ENCODE measurements at regions not wholly inside any gene's neighbourhood (a gene's known extent, or its start where the extent isn't known, plus 50 kb on each side); places are given as distances from the start of the nearest gene placed in this dataset.

DNA sequence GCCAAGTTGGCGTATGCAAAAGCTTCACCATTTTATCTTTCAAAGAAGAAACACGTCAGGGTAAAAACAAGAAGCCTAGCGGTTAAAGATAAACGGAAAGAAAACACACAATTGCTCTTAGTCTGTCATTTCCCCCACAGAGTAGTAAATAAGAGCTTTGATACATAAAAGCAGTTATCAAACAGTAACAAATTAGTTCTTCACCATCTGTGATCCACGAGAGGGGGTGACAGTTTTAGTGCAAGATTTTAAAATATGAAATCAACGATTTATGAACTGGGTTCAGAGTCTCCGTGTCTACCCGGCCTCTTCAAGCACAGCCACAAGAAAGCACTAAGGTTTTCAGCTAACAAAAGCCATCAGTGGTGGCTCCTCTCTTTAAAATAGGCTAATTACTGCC lies 703.9 kb upstream of the ID2 start:
- Histone ChIP-seq H3K4me1 (no peaks in the 10 kb centered on the region), H3K4me3 (no peak overlapping the region), H3K9me3 (replicated peaks in 1 of 11) (peaks cover 7 to 19% (median 12%) of the 10 kb centered on the region in 11 experiments), H4K20me1 (no peaks in the 10 kb centered on the region), H3K9ac (no peak overlapping the region), H3K27ac (no peak overlapping the region), H3K36me3 (no peaks in the 10 kb centered on the region), H3K27me3 (no peaks in the 10 kb centered on the region), H3K4me2 (no peak overlapping the region)
- no peak for TF ChIP-seq Cebpa-rat (IDR thresholded peaks at IDR 0.05)

DNA sequence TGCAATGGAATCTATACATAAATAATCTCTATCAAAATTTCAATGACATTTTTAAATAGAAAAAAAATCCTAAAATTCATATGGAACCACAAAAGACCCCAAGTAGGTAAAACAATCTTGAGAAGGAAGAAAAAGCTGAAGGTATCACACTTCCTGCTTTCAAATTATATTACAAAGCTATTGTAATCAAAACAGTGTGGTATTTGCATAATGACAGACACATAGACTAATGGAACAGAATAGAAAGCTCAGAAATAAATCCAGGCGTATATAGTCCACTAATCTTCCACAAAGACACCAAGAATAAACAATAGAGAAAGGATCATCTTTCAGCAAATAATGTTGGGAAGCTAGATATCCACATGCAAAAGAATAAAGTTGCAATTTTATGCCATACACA lies 699.8 kb upstream of the ID2 start:
- Histone ChIP-seq H3K9ac (no peak overlapping the region), H3K4me2 (no peak overlapping the region), H3K9me3 (replicated peaks in 1 of 11) (peaks cover 7 to 19% (median 12%) of the 10 kb centered on the region in 11 experiments), H3K4me3 (no peak overlapping the region), H3K4me1 (no peaks in the 10 kb centered on the region), H3K27me3 (no peaks in the 10 kb centered on the region), H3K36me3 (no peaks in the 10 kb centered on the region), H4K20me1 (no peaks in the 10 kb centered on the region), H3K27ac (no peak overlapping the region)
- TF ChIP-seq Cebpa-rat (IDR thresholded peaks at IDR 0.05): no peak

DNA sequence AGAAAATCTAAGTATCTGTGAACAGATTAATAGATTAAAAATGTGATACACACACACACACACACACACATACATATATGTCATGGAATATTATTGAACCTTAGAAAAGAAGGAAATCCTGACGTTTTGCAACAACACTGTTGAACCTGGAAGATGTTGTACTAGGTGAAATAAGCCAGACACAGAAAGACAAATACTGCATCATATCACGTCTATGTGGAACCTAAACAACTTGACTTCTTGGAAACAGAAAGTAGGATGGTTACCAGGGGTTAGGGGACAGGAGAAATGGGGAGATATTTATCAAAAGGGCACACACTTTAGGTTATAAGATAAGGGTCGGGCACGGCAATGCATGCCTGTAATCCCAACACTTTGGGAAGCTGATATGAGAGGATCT lies 698.4 kb upstream of the ID2 start:
- H3K27me3 ChIP-seq: no peaks in the 10 kb centered on the region
- no peaks in the 10 kb centered on the region for H3K4me1 ChIP-seq
- no peaks in the 10 kb centered on the region for H3K36me3 ChIP-seq
- no peak overlapping the region for H3K4me3 ChIP-seq
- H3K4me2 ChIP-seq: no peak overlapping the region
- H3K9ac ChIP-seq: no peak overlapping the region
- H4K20me1 ChIP-seq: no peaks in the 10 kb centered on the region
- no peak for TF ChIP-seq Cebpa-rat (IDR thresholded peaks at IDR 0.05)
- H3K9me3 ChIP-seq (replicated peaks in 1 of 11): peaks cover 7 to 20% (median 12%) of the 10 kb centered on the region in 11 experiments
- H3K27ac ChIP-seq: no peak overlapping the region

DNA sequence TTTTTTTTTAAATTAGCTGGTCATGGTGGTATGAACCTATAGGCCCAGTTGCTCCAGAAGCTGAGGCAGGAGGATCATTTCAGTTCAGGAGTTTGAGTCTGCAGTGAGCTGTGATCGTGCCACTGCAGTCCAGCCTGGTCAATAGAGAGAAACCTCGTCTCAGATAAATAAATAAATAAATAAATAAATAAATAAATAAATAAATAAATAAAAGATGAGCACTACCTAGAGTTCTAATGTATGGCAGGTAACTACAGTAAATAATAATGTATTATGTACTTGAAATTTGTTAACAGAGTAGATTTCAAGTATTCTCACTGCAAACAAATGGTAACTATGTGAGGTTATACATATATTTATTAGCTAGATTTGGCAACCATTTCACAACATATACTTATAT lies 697.9 kb upstream of the ID2 start:
- peaks cover 7 to 20% (median 12%) of the 10 kb centered on the region in 11 experiments for H3K9me3 ChIP-seq (replicated peaks in 1 of 11)
- H4K20me1 ChIP-seq: no peaks in the 10 kb centered on the region
- H3K4me1 ChIP-seq: no peaks in the 10 kb centered on the region
- H3K36me3 ChIP-seq: no peaks in the 10 kb centered on the region
- TF ChIP-seq Cebpa-rat (IDR thresholded peaks at IDR 0.05): no peak
- H3K4me3 ChIP-seq: no peak overlapping the region
- no peak overlapping the region for H3K4me2 ChIP-seq
- H3K27ac ChIP-seq: no peak overlapping the region
- no peak overlapping the region for H3K9ac ChIP-seq
- H3K27me3 ChIP-seq: no peaks in the 10 kb centered on the region

DNA sequence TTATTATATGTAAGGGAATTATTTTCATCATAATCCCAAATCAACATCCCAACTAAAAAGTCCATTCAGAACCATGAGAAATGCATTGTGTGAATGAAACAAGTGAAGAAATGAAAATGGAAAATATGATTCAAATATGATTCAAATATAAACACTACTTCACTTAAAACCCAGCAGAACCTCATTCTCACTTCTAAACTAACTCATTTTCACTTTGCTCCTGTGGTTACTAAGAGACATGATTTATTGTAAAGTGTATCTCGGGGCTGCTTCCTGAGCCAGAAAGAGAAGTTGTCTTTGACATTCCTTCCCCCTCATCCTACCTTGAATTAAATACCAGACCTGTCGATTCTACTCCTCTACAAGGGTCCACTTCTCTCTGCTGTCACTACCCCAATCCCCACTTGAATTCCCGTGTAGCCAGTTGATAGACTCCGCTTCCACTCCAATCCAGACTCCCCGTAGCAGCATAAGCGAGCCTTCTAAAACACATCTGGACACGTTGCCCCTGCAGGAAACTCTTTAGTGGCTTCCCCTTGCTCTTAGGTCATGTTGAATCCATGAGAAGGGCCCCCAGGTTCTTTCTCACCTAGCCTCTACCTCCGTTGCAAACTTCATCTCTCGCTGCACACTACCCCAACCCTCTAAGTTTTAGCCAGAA lies 697.0 kb upstream of the ID2 start:
- no peak overlapping the region for H3K4me2 ChIP-seq
- no peaks in the 10 kb centered on the region for H4K20me1 ChIP-seq
- H3K9ac ChIP-seq: no peak overlapping the region
- no peaks in the 10 kb centered on the region for H3K4me1 ChIP-seq
- no peaks in the 10 kb centered on the region for H3K27me3 ChIP-seq
- H3K4me3 ChIP-seq: no peak overlapping the region
- H3K36me3 ChIP-seq: no peaks in the 10 kb centered on the region
- peaks cover 7 to 20% (median 12%) of the 10 kb centered on the region in 11 experiments for H3K9me3 ChIP-seq (replicated peaks in 1 of 11)
- TF ChIP-seq Cebpa-rat (IDR thresholded peaks at IDR 0.05): no peak
- no peak overlapping the region for H3K27ac ChIP-seq

DNA sequence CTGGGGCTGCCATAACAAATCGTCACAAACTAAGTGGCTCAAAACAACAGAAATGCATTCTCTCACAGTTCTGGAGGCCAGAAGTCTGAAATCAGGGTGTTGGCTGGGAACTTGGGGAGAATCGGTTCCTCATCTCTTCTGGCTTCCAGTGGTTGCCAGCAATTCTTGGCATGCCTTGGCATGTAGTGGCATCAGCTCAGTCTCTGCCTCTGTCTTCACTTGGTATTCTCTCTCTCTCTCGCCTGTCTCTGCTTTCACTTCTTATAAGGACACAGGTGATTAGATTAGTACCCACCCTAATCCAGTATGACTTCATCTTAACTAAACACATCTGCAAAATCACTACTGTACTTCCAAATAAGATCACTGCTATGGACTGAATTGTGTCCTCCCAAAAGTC lies 695.4 kb upstream of the ID2 start:
- Histone ChIP-seq H3K36me3 (no peaks in the 10 kb centered on the region), H3K4me2 (no peak overlapping the region), H3K9me3 (replicated peaks in 1 of 11) (peaks cover 7 to 19% (median 12%) of the 10 kb centered on the region in 11 experiments), H3K9ac (no peak overlapping the region), H3K4me1 (no peaks in the 10 kb centered on the region), H4K20me1 (no peaks in the 10 kb centered on the region), H3K27me3 (no peaks in the 10 kb centered on the region), H3K27ac (no peak overlapping the region), H3K4me3 (no peak overlapping the region)
- no peak for TF ChIP-seq Cebpa-rat (IDR thresholded peaks at IDR 0.05)

DNA sequence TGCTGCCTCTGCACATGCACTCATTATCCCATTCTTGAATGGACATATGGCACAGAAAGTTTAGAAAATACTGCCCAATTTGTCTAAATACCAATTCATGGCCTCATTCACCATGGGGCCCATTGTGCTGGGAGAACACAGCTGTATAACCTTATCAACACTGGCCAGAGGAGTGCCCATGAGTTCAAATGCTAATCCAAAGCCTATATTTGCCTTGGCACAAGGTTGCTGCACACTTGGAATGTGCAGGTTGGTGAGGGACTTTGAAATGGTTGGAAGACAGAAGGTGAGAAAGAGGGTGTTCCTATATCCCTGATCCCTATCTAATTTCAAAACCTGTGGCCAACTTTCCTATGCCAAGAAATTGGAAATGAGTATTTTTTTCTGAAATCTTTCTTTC lies 693.9 kb upstream of the ID2 start:
- no peak overlapping the region for H3K4me3 ChIP-seq
- H4K20me1 ChIP-seq: no peaks in the 10 kb centered on the region
- H3K27ac ChIP-seq: no peak overlapping the region
- no peaks in the 10 kb centered on the region for H3K36me3 ChIP-seq
- H3K9me3 ChIP-seq (replicated peaks in 1 of 11): peaks cover 0 to 6% (median 0%) of the 10 kb centered on the region in 11 experiments; a peak in 3 of 22 replicates
- H3K9ac ChIP-seq: no peak overlapping the region
- H3K4me1 ChIP-seq: peaks cover 0 to 3% (median 0%) of the 10 kb centered on the region in 10 experiments; a peak in 5 of 20 replicates
- TF ChIP-seq Cebpa-rat (IDR thresholded peaks at IDR 0.05): no peak
- H3K4me2 ChIP-seq: no peak overlapping the region
- H3K27me3 ChIP-seq: no peaks in the 10 kb centered on the region

DNA sequence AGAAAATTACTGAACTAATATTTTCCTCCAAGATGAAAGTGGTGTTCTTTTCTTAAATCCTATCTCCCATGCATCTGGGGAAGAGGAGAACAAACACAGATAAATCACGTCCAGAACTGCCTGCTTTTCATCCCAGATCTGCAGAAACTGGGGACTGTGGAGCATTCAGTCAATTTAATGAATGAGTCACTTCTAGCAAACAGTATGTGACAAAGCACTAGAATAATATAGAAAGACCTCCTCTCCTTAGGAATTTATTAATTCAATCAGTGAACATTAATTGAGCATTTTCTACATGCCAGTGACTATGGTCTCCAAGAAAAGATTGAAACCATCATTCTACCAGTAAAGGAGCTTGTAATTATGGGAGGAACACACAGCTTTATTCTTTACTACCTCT lies 693.4 kb upstream of the ID2 start:
- Histone ChIP-seq H3K4me1 (peaks cover 0 to 8% (median 0%) of the 10 kb centered on the region in 10 experiments; a peak in 7 of 20 replicates), H4K20me1 (no peaks in the 10 kb centered on the region), H3K27ac (no peak overlapping the region), H3K27me3 (no peaks in the 10 kb centered on the region), H3K36me3 (no peaks in the 10 kb centered on the region), H3K9me3 (replicated peaks in 1 of 11) (peaks cover 0 to 6% (median 0%) of the 10 kb centered on the region in 11 experiments; a peak in 1 of 22 replicates), H3K4me2 (no peak overlapping the region), H3K9ac (no peak overlapping the region), H3K4me3 (no peak overlapping the region)
- TF ChIP-seq Cebpa-rat (IDR thresholded peaks at IDR 0.05): no peak

DNA sequence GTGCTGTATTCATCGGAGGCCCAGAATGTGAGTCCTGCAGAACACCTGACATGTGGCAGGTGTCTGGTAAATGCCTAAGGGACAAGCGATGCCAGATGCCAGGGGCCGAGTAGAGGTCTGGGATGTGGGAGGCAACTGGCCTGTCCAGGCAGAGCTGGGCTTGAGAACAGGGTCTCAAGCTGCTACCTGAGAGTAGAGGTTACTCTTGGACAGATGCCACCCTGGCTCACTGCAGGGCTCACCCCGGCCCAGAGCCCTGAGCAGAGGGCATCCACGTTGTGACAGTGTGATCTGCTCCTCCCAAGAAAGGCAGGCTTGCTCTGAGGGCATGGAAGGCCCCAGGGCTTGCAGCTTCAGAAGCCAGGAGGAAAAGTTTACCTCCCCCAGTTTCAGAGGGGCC lies 692.0 kb upstream of the ID2 start:
- no peaks in the 10 kb centered on the region for H4K20me1 ChIP-seq
- H3K9me3 ChIP-seq (replicated peaks in 1 of 11): peaks cover 0 to 6% (median 0%) of the 10 kb centered on the region in 11 experiments; a peak in 1 of 22 replicates
- TF ChIP-seq Cebpa-rat (IDR thresholded peaks at IDR 0.05): no peak
- H3K9ac ChIP-seq: no peak overlapping the region
- H3K27me3 ChIP-seq: no peaks in the 10 kb centered on the region
- peaks cover 6 to 20% (median 9%) of the 10 kb centered on the region in 10 experiments; a peak in 18 of 20 replicates for H3K4me1 ChIP-seq
- H3K4me2 ChIP-seq: no peak overlapping the region
- no peak overlapping the region for H3K27ac ChIP-seq
- no peak overlapping the region for H3K4me3 ChIP-seq
- no peaks in the 10 kb centered on the region for H3K36me3 ChIP-seq

Measured in BLaER1 treated with 17β-estradiol and CSF1 and Interleukin-3, amounts not matched to agents 10 nM and 100 nM (cell line).